PFSK-1 (cell line): ENCODE measurements at regions not wholly inside any gene's neighbourhood (a gene's known extent, or its start where the extent isn't known, plus 50 kb on each side); places are given as distances from the start of the nearest gene placed in this dataset.

Experiments used
- FOXP2 ChIP-seq: optimal IDR thresholded peaks from 2 replicates; pipeline ENCODE3; 2011; ENCODE audit warnings: borderline replicate concordance, control low read depth, inconsistent platforms; ENCODE audit not compliant: insufficient read depth; ENCODE audit errors: extremely low read length, extremely low read depth
- POLR2AphosphoS5 ChIP-seq: IDR thresholded peaks from 2 replicates; pipeline ENCODE4 v1.6.1; 2012; ENCODE audit warnings: low read depth, mild to moderate bottlenecking, control low read depth, low read length, moderate library complexity
- REST ChIP-seq, 2 experiments: IDR thresholded peaks; 2 replicates each; pipeline versions ENCODE4 v1.6.1 to v1.8.0; 2011 to 2012; ENCODE audit warnings: low read depth in 2 of 2, low read length in 2 of 2, control low read depth in 1 of 2, inconsistent platforms in 1 of 2, mild to moderate bottlenecking in 1 of 2, moderate library complexity in 1 of 2; ENCODE audit not compliant: insufficient read depth in 1 of 2
- SIN3A ChIP-seq: IDR thresholded peaks from 2 replicates; pipeline ENCODE4 v1.6.1; 2012; ENCODE audit warnings: mild to moderate bottlenecking, low read length, moderate library complexity, borderline replicate concordance; ENCODE audit not compliant: insufficient read depth
- TAF1 ChIP-seq: IDR thresholded peaks from 2 replicates; pipeline ENCODE4 v1.6.1; 2012; ENCODE audit warnings: low read length, control low read depth, borderline replicate concordance; ENCODE audit not compliant: insufficient read depth

GRCh38 chr15:38040615-38041014 is 106.2 kb downstream of the TMCO5A start:
- TF ChIP-seq SIN3A (no peak), POLR2AphosphoS5 (no peak), TAF1 (no peak)

GRCh38 chr15:38041576-38041975 is 107.1 kb downstream of the TMCO5A start:
- no peak for TF ChIP-seq SIN3A
- no peak for TF ChIP-seq TAF1
- TF ChIP-seq REST (IDR thresholded peaks at IDR 0.05; ENCODE audit: insufficient read depth in 1 of 2, low read depth in 2 of 2, low read length in 2 of 2), result no peak
- no peak for TF ChIP-seq POLR2AphosphoS5
- no peak for TF ChIP-seq FOXP2

DNA sequence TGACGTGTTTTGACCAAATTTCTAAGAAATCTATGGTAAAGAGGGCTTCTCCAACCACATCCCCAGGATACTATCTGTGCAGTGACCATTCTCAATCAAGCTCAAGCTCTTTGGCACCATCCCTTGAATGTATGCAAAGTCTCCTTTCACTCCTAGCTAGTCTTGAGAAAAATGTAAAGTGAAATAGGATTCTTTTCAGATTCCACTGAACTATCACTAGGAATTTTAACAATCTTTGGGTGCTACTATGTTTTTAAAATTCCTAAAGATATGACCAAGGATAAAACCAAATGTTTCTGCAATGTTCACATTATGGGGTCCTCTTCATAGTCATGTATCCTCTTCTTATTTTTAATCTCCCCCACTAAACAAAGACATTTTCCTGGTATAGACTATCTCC is 107.8 kb downstream of the TMCO5A start:
- no peak for TF ChIP-seq SIN3A
- TF ChIP-seq POLR2AphosphoS5, result no peak

- peak; percentile 51 for TF ChIP-seq FOXP2
- TF ChIP-seq REST (IDR thresholded peaks at IDR 0.05; ENCODE audit: insufficient read depth in 1 of 2, low read depth in 2 of 2, low read length in 2 of 2), result no peak
These were observed 108.4 kb downstream of the TMCO5A start for GRCh38 chr15:38042707-38043445.

- TF ChIP-seq REST (IDR thresholded peaks at IDR 0.05; ENCODE audit: insufficient read depth in 1 of 2, low read depth in 2 of 2, low read length in 2 of 2) (no peak), TAF1 (no peak), SIN3A (no peak), FOXP2 (no peak), POLR2AphosphoS5 (no peak)
These were observed 112.0 kb downstream of the TMCO5A start for GRCh38 chr15:38046257-38047051.

DNA sequence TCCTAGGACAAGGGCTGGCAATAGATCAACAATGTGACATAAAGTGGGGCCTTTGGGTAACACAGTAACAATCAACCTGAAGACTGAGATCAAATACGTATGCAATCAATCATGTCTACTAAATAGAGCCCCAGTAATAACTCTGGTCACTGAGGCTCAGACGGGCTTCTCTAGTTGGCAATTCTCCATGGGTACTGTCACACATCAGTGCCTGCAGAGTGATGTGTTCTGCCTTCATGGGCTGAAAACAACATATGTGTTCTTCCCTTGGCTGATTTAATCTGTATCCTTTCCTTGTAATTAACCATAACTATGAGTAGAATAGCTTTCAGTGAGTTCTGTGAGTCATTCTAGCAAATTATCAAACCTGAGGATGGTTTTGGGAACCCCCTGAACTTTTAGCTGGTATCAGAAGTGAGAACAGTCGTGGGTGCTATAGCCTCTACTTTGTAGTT is 113.6 kb downstream of the TMCO5A start:
- TF ChIP-seq REST (IDR thresholded peaks at IDR 0.05; ENCODE audit: insufficient read depth in 1 of 2, low read depth in 2 of 2, low read length in 2 of 2) (no peak), FOXP2 (no peak), POLR2AphosphoS5 (no peak), TAF1 (no peak), SIN3A (no peak)
